ENCODE measurements at regions not wholly inside any gene's neighbourhood (a gene's known extent, or its start where the extent isn't known, plus 50 kb on each side); places are given as distances from the start of the nearest gene placed in this dataset.

- peak; percentile 69 for DNase-seq
Measured at GRCh38 chr2:158049129-158049855, 52.4 kb upstream of the UPP2 start.

- DNase-seq, result no peak
Measured at GRCh38 chr2:158048327-158048726, 53.3 kb upstream of the UPP2 start.

- DNase-seq, result peak; percentile 43
Measured at GRCh38 chr2:158047156-158047611, 54.5 kb upstream of the UPP2 start.

- DNase-seq, result no peak
Measured at GRCh38 chr2:158046121-158046880, 55.4 kb upstream of the UPP2 start.

- DNase-seq, result no peak
Measured at GRCh38 chr2:158045362-158045761, 56.3 kb upstream of the UPP2 start.

GRCh38 chr2:158043181-158043948, 58.3 kb upstream of the UPP2 start:
- peak; percentile 97 for DNase-seq

GRCh38 chr2:158042666-158043065, 59.0 kb upstream of the UPP2 start:
- no peak for DNase-seq

GRCh38 chr2:158042245-158042644, 59.4 kb upstream of the UPP2 start:
- DNase-seq, result peak; percentile 78

- no peak for DNase-seq
Measured at GRCh38 chr2:158041400-158041799, 60.3 kb upstream of the UPP2 start.

- no peak for DNase-seq
Measured at GRCh38 chr2:158038901-158039300, 62.8 kb upstream of the UPP2 start.

- peak; percentile 81 for DNase-seq
Measured at GRCh38 chr2:158034198-158034866, 67.3 kb upstream of the UPP2 start.

- DNase-seq, result no peak
Measured at GRCh38 chr2:158031371-158031770, 70.3 kb upstream of the UPP2 start.

GRCh38 chr2:158025255-158025996, 76.2 kb upstream of the UPP2 start:
- DNase-seq, result no peak

- DNase-seq, result peak; percentile 59
Measured at GRCh38 chr2:158024288-158024898, 77.3 kb upstream of the UPP2 start.

GRCh38 chr2:158022888-158023287, 78.8 kb upstream of the UPP2 start:
- DNase-seq, result no peak

- peak; percentile 87 for DNase-seq
Measured at GRCh38 chr2:158021226-158021625, 80.5 kb upstream of the UPP2 start.

GRCh38 chr2:158015428-158016076, 86.1 kb upstream of the UPP2 start:
- no peak for DNase-seq

GRCh38 chr2:158013891-158014290, 87.8 kb upstream of the UPP2 start:
- peak; percentile 30 for DNase-seq

- DNase-seq, result no peak
Measured at GRCh38 chr2:158011055-158011771, 90.5 kb upstream of the UPP2 start.

GRCh38 chr2:158009399-158009798, 92.3 kb upstream of the UPP2 start:
- DNase-seq, result no peak
